Large intestine (tissue), 3 donors: ENCODE measurements at regions not wholly inside any gene's neighbourhood (a gene's known extent, or its start where the extent isn't known, plus 50 kb on each side); places are given as distances from the start of the nearest gene placed in this dataset.

ENCODE experiments used
- DNase-seq, 2 donors: peaks; one replicate each; pipeline versions ENCODE4 v3.0.0 to v3.0.0-alpha.2; 2013
- H3K27ac ChIP-seq: one replicate; pipeline ENCODE4 v1.5.1; 2013; ENCODE audit warnings: low read length
- H3K27me3 ChIP-seq: 2 replicates; pipeline ENCODE4 v1.6.1; 2013; ENCODE audit warnings: low read length; ENCODE audit not compliant: control insufficient read depth, insufficient read depth
- H3K36me3 ChIP-seq: 2 replicates; pipeline ENCODE4 v1.6.1; 2013; ENCODE audit warnings: low read length; ENCODE audit not compliant: control insufficient read depth, insufficient read depth
- H3K4me1 ChIP-seq: one replicate; pipeline ENCODE4 v1.6.1; 2013; ENCODE audit warnings: low read length; ENCODE audit not compliant: control insufficient read depth, insufficient read depth
- H3K4me3 ChIP-seq: one replicate; pipeline ENCODE4 v1.5.1; 2013; ENCODE audit warnings: low read length
- H3K9me3 ChIP-seq: one replicate; pipeline ENCODE4 v1.6.1; 2013; ENCODE audit warnings: mild to moderate bottlenecking, low read depth, low read length, moderate library complexity; ENCODE audit not compliant: control insufficient read depth
- WGBS: methylation state at CpG from one replicate; pipeline ENCODE4 v1.1.5; 2013; ENCODE audit warnings: low lambda C conversion rate; ENCODE audit not compliant: insufficient coverage; 5-methylcytosine and 5-hydroxymethylcytosine counted together

GRCh38 chr2:6617794-6618193, 247.9 kb downstream of the CMPK2 start:
- H3K27me3 ChIP-seq: no peaks in the 10 kb centered on the region
- no CpG with 5 or more reads among the region's 4 CpGs for whole genome bisulfite sequencing
- no peaks in the 10 kb centered on the region for H3K36me3 ChIP-seq
- no peak overlapping the region for H3K27ac ChIP-seq
- DNase-seq: no peak
- no peak overlapping the region for H3K4me3 ChIP-seq
- H3K9me3 ChIP-seq: no peaks in the 10 kb centered on the region
- H3K4me1 ChIP-seq: no peaks in the 10 kb centered on the region

GRCh38 chr2:6618201-6618600, 247.5 kb downstream of the CMPK2 start:
- Histone ChIP-seq H3K4me1 (no peaks in the 10 kb centered on the region), H3K4me3 (no peak overlapping the region), H3K27ac (no peak overlapping the region), H3K27me3 (no peaks in the 10 kb centered on the region), H3K36me3 (no peaks in the 10 kb centered on the region), H3K9me3 (no peaks in the 10 kb centered on the region)
- no peak for DNase-seq
- WGBS: no CpG with 5 or more reads among the region's 6 CpGs

GRCh38 chr2:6623746-6624145, 242.0 kb downstream of the CMPK2 start:
- 91% methylated on average over 1 of the region's 2 CpGs for WGBS
- Histone ChIP-seq H3K27me3 (no peaks in the 10 kb centered on the region), H3K4me3 (no peak overlapping the region), H3K27ac (no peak overlapping the region), H3K4me1 (no peaks in the 10 kb centered on the region), H3K36me3 (no peaks in the 10 kb centered on the region), H3K9me3 (no peaks in the 10 kb centered on the region)
- no peak for DNase-seq

GRCh38 chr2:6626401-6627012, 239.2 kb downstream of the CMPK2 start:
- no peak overlapping the region for H3K27ac ChIP-seq
- H3K9me3 ChIP-seq: no peaks in the 10 kb centered on the region
- no peaks in the 10 kb centered on the region for H3K4me1 ChIP-seq
- H3K36me3 ChIP-seq: no peaks in the 10 kb centered on the region
- DNase-seq: no peak
- no peak overlapping the region for H3K4me3 ChIP-seq
- WGBS: no CpG with 5 or more reads among the region's 8 CpGs
- H3K27me3 ChIP-seq: no peaks in the 10 kb centered on the region

GRCh38 chr2:6627316-6627715, 238.4 kb downstream of the CMPK2 start:
- no CpG with 5 or more reads among the region's 4 CpGs for WGBS
- no peaks in the 10 kb centered on the region for H3K36me3 ChIP-seq
- no peak for DNase-seq

GRCh38 chr2:6630209-6630608, 235.5 kb downstream of the CMPK2 start:
- WGBS: 100% methylated on average over 1 of the region's 3 CpGs

More at GRCh38 chr2:6627316-6627715, 238.4 kb downstream of the CMPK2 start:
- Histone ChIP-seq H3K4me3 (no peak overlapping the region), H3K4me1 (no peaks in the 10 kb centered on the region), H3K9me3 (no peaks in the 10 kb centered on the region), H3K27ac (no peak overlapping the region), H3K27me3 (no peaks in the 10 kb centered on the region)

GRCh38 chr2:6635296-6635695, 230.4 kb downstream of the CMPK2 start:
- no peak for DNase-seq
- no CpG with 5 or more reads among the region's 1 CpG for WGBS
- no peaks in the 10 kb centered on the region for H3K4me1 ChIP-seq
- H3K9me3 ChIP-seq: no peaks in the 10 kb centered on the region
- no peaks in the 10 kb centered on the region for H3K36me3 ChIP-seq
- no peak overlapping the region for H3K4me3 ChIP-seq
- H3K27me3 ChIP-seq: no peaks in the 10 kb centered on the region
- H3K27ac ChIP-seq: no peak overlapping the region

More at GRCh38 chr2:6630209-6630608, 235.5 kb downstream of the CMPK2 start:
- Histone ChIP-seq H3K4me3 (no peak overlapping the region), H3K4me1 (no peaks in the 10 kb centered on the region), H3K9me3 (no peaks in the 10 kb centered on the region), H3K27me3 (no peaks in the 10 kb centered on the region), H3K36me3 (no peaks in the 10 kb centered on the region), H3K27ac (no peak overlapping the region)
- DNase-seq: no peak

- Histone ChIP-seq H3K27me3 (no peaks in the 10 kb centered on the region), H3K27ac (no peak overlapping the region), H3K36me3 (no peaks in the 10 kb centered on the region), H3K4me3 (no peak overlapping the region), H3K9me3 (no peaks in the 10 kb centered on the region), H3K4me1 (no peaks in the 10 kb centered on the region)
- WGBS: no CpG with 5 or more reads among the region's 2 CpGs
- DNase-seq: no peak
Measured at GRCh38 chr2:6637330-6637729, 228.4 kb downstream of the CMPK2 start.

- WGBS: no CpG with 5 or more reads among the region's 3 CpGs
- H3K4me3 ChIP-seq: no peak overlapping the region
- no peaks in the 10 kb centered on the region for H3K36me3 ChIP-seq
Measured at GRCh38 chr2:6639929-6640620, 225.6 kb downstream of the CMPK2 start.

GRCh38 chr2:6640621-6641015, 225.1 kb downstream of the CMPK2 start:
- DNase-seq: no peak
- no peak overlapping the region for H3K4me3 ChIP-seq
- no peaks in the 10 kb centered on the region for H3K36me3 ChIP-seq
- WGBS: no CpG with 5 or more reads among the region's 1 CpG
- H3K27me3 ChIP-seq: no peaks in the 10 kb centered on the region
- no peaks in the 10 kb centered on the region for H3K9me3 ChIP-seq
- no peak overlapping the region for H3K27ac ChIP-seq
- no peaks in the 10 kb centered on the region for H3K4me1 ChIP-seq

More at GRCh38 chr2:6639929-6640620, 225.6 kb downstream of the CMPK2 start:
- Histone ChIP-seq H3K9me3 (no peaks in the 10 kb centered on the region), H3K27me3 (no peaks in the 10 kb centered on the region), H3K27ac (no peak overlapping the region), H3K4me1 (no peaks in the 10 kb centered on the region)
- DNase-seq: no peak

- no peaks in the 10 kb centered on the region for H3K9me3 ChIP-seq
- no peak overlapping the region for H3K27ac ChIP-seq
- no peak for DNase-seq
- no peaks in the 10 kb centered on the region for H3K4me1 ChIP-seq
- no peaks in the 10 kb centered on the region for H3K27me3 ChIP-seq
- WGBS: 100% methylated on average over 1 of the region's 1 CpG
- no peak overlapping the region for H3K4me3 ChIP-seq
- no peaks in the 10 kb centered on the region for H3K36me3 ChIP-seq
Measured at GRCh38 chr2:6641956-6642355, 223.8 kb downstream of the CMPK2 start.
